Kidney (tissue), 13 donors: ENCODE measurements at regions not wholly inside any gene's neighbourhood (a gene's known extent, or its start where the extent isn't known, plus 50 kb on each side); places are given as distances from the start of the nearest gene placed in this dataset.

Experiments used
- DNase-seq, 5 donors: peaks; one replicate each; pipeline ENCODE4 v3.0.0-alpha.2; 2013 to 2020
- FAIRE-seq: peaks from 2 replicates; lab custom pipeline; 2012; peaks lifted over from hg19 to GRCh38; lab: Jason Lieb, UNC
- H3K27ac ChIP-seq, 2 donors: one replicate each; pipeline ENCODE4 v1.7.0; 2013; ENCODE audit warnings: low read depth in 2 of 2, low read length in 2 of 2, inconsistent platforms in 1 of 2
- H3K27me3 ChIP-seq: one replicate; pipeline ENCODE4 v1.7.1; 2013; ENCODE audit warnings: low read length, inconsistent platforms; ENCODE audit not compliant: control insufficient read depth, insufficient read depth
- H3K36me3 ChIP-seq, 3 donors: one replicate each; pipeline versions ENCODE4 v1.7.0 to v1.7.1; 2013; ENCODE audit warnings: low read length in 3 of 3, control low read depth in 1 of 3, inconsistent platforms in 1 of 3; ENCODE audit not compliant: insufficient read depth in 3 of 3, control insufficient read depth in 2 of 3
- H3K4me1 ChIP-seq, 3 donors: one replicate each; pipeline versions ENCODE4 v1.7.0 to v1.7.1; 2013; ENCODE audit warnings: low read length in 3 of 3, inconsistent platforms in 1 of 3, low read depth in 1 of 3; ENCODE audit not compliant: control insufficient read depth in 2 of 3, insufficient read depth in 2 of 3
- H3K4me3 ChIP-seq, 3 donors: one replicate each; pipeline versions ENCODE4 v1.7.0 to v1.8.1; 2013; ENCODE audit warnings: low read length in 3 of 3, control low read depth in 1 of 3, inconsistent platforms in 1 of 3
- H3K9ac ChIP-seq, 3 donors: one replicate each; pipeline versions ENCODE4 v1.7.0 to v1.7.1; 2013; ENCODE audit warnings: low read length in 3 of 3, control low read depth in 1 of 3, inconsistent platforms in 1 of 3
- H3K9me3 ChIP-seq, 3 donors: one replicate each; pipeline versions ENCODE4 v1.7.0 to v1.7.1; 2013; ENCODE audit warnings: low read length in 3 of 3, control low read depth in 1 of 3, inconsistent platforms in 1 of 3; ENCODE audit not compliant: control insufficient read depth in 2 of 3, insufficient read depth in 1 of 3
- intact Hi-C: fragments of 100-400 bp; cut with DNase I; formaldehyde crosslinking; loops from one replicate; pipeline ENCODE4 v1.11.1; 2022
- TF ChIP-seq, protein P1 (sequence below): IDR thresholded peaks from 3 replicates; pipeline ENCODE4 v1.5.1; 2012; ENCODE audit warnings: mild to moderate bottlenecking, moderate library complexity, borderline replicate concordance; ENCODE audit not compliant: insufficient read depth; ENCODE audit errors: extremely low read depth
- donor health status: control.
- donor health status: control.
- donor health status: control.
- donor health status: control.
- donor health status: control.
- donor health status: DM: yes; HTN: yes; CAD: no.
- donor health status: Normal renal cell carcinoma (clear cell type).

DNA sequence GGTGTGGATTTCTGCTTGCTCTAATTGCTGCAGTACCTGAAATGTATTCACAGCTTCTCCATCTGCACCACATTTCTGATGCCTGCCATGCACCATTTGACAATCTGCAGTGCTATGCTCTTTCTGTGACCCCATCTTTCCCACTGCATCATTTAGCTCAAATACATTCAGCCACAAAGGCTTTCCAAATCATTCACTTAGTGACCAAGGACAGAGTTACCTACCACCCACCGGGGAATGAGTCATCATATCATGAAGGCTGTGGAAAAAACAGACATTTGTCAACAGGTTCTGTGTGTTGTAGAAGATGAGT, 465.5 kb upstream of the ATP2B1 start:
- Histone ChIP-seq H3K27me3 (no peaks in the 10 kb centered on the region), H3K9ac (no peak overlapping the region), H3K9me3 (no peaks in the 10 kb centered on the region), H3K27ac (no peak overlapping the region), H3K36me3 (no peaks in the 10 kb centered on the region), H3K4me3 (no peak overlapping the region), H3K4me1 (no peaks in the 10 kb centered on the region)
- intact Hi-C loops = no loop called here
- no peak for DNase-seq
- TF ChIP-seq, protein P1, sequence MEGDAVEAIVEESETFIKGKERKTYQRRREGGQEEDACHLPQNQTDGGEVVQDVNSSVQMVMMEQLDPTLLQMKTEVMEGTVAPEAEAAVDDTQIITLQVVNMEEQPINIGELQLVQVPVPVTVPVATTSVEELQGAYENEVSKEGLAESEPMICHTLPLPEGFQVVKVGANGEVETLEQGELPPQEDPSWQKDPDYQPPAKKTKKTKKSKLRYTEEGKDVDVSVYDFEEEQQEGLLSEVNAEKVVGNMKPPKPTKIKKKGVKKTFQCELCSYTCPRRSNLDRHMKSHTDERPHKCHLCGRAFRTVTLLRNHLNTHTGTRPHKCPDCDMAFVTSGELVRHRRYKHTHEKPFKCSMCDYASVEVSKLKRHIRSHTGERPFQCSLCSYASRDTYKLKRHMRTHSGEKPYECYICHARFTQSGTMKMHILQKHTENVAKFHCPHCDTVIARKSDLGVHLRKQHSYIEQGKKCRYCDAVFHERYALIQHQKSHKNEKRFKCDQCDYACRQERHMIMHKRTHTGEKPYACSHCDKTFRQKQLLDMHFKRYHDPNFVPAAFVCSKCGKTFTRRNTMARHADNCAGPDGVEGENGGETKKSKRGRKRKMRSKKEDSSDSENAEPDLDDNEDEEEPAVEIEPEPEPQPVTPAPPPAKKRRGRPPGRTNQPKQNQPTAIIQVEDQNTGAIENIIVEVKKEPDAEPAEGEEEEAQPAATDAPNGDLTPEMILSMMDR = no peak
- FAIRE-seq = no peak

DNA sequence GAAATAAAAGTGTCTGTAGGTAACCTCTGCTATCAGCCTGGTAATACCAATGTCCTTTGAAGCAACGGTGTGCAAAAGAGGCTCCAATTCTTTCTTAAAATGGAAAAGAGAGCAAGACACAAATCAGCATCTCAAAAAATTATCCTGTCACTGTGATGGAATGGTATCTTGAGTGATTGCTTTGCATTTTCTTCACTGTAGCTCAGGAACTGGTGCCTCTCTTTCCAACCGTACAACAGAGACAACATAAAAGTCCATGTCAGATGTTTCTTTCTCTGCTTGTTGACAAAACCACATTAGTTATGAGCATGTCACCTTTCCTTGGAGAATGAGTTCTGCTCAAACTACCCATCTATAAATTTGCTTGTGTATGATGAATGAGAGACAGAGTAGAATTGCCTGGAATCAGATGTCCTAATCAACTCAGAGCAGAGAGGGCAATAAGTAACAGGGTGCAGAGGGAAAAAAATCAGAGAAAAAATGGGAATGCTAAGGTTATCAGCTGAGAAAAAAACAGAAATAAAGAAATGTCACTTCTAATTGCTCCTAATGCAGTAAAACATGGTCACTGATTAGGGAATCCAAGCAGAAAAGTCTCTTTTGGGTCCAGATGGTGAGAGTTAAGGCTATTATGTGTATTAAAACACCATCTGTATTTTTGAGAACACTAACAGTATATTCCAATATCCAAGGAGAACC, 465.0 kb upstream of the ATP2B1 start:
- FAIRE-seq (no peak), DNase-seq (no peak)
- Histone ChIP-seq H3K27me3 (no peaks in the 10 kb centered on the region), H3K4me3 (no peak overlapping the region), H3K36me3 (no peaks in the 10 kb centered on the region), H3K9me3 (no peaks in the 10 kb centered on the region), H3K27ac (no peak overlapping the region), H3K9ac (no peak overlapping the region), H3K4me1 (no peaks in the 10 kb centered on the region)
- TF ChIP-seq, protein P1 = no peak
- intact Hi-C loops = no loop called here

- FAIRE-seq (no peak), DNase-seq (no peak)
- Histone ChIP-seq H3K27ac (no peak overlapping the region), H3K27me3 (no peaks in the 10 kb centered on the region), H3K4me3 (no peak overlapping the region), H3K4me1 (no peaks in the 10 kb centered on the region), H3K9me3 (no peaks in the 10 kb centered on the region), H3K36me3 (no peaks in the 10 kb centered on the region), H3K9ac (no peak overlapping the region)
- TF ChIP-seq, protein P1 = no peak
- intact Hi-C loops = no loop called here
These were observed 463.9 kb upstream of the ATP2B1 start for GRCh38 chr12:90172524-90172923.

- intact Hi-C loops = no loop called here
- Histone ChIP-seq H3K4me1 (no peaks in the 10 kb centered on the region), H3K27ac (no peak overlapping the region), H3K36me3 (no peaks in the 10 kb centered on the region), H3K27me3 (no peaks in the 10 kb centered on the region), H3K9me3 (no peaks in the 10 kb centered on the region), H3K4me3 (no peak overlapping the region), H3K9ac (no peak overlapping the region)
- TF ChIP-seq, protein P1 = no peak
- DNase-seq (no peak), FAIRE-seq (no peak)
These were observed 462.1 kb upstream of the ATP2B1 start for GRCh38 chr12:90170740-90171139.
